ENCODE measurements at regions not wholly inside any gene's neighbourhood (a gene's known extent, or its start where the extent isn't known, plus 50 kb on each side); places are given as distances from the start of the nearest gene placed in this dataset.

- TF ChIP-seq CHD7 (IDR thresholded peaks at IDR 0.05; ENCODE audit: insufficient replicate concordance, low read length) = no peak
- no peak for TF ChIP-seq JUN (IDR thresholded peaks at IDR 0.05; ENCODE audit: low read depth, low read length)
- TF ChIP-seq MAX (IDR thresholded peaks at IDR 0.05) = no peak
These were observed 298.6 kb downstream of the DHX15 start (continued) for GRCh38 chr4:24285759-24286158.
